Fibroblast of upper back skin (primary cell): ENCODE measurements at regions not wholly inside any gene's neighbourhood (a gene's known extent, or its start where the extent isn't known, plus 50 kb on each side); places are given as distances from the start of the nearest gene placed in this dataset.

Experiments
- DNase-seq: peaks from one replicate; pipeline ENCODE4 v3.0.0-alpha.2; 2013

GRCh38 chr13:89862011-89862690, 1485.3 kb upstream of the MIR17HG start:
- DNase-seq: no peak

GRCh38 chr13:89862691-89863036, 1484.8 kb upstream of the MIR17HG start:
- DNase-seq: no peak

- DNase-seq: no peak
These were observed 1482.1 kb upstream of the MIR17HG start for GRCh38 chr13:89865164-89866064.

GRCh38 chr13:89869312-89869711, 1478.2 kb upstream of the MIR17HG start:
- no peak for DNase-seq

- DNase-seq: no peak
These were observed 1468.6 kb upstream of the MIR17HG start for GRCh38 chr13:89878904-89879303.

GRCh38 chr13:89880201-89880600, 1467.3 kb upstream of the MIR17HG start:
- no peak for DNase-seq

- DNase-seq: no peak
These were observed 1463.5 kb upstream of the MIR17HG start for GRCh38 chr13:89883893-89884448.

- no peak for DNase-seq
These were observed 1456.7 kb upstream of the MIR17HG start for GRCh38 chr13:89890806-89891205.

GRCh38 chr13:89891416-89891815, 1456.1 kb upstream of the MIR17HG start:
- no peak for DNase-seq

- no peak for DNase-seq
These were observed 1449.8 kb upstream of the MIR17HG start for GRCh38 chr13:89897681-89898080.

GRCh38 chr13:89899302-89900103, 1448.0 kb upstream of the MIR17HG start:
- no peak for DNase-seq

- peak; percentile 7 for DNase-seq
These were observed 1447.3 kb upstream of the MIR17HG start for GRCh38 chr13:89900104-89900765.

GRCh38 chr13:89902223-89902622, 1445.3 kb upstream of the MIR17HG start:
- no peak for DNase-seq

- no peak for DNase-seq
These were observed 1444.4 kb upstream of the MIR17HG start for GRCh38 chr13:89903115-89903514.

GRCh38 chr13:89910166-89910565, 1437.3 kb upstream of the MIR17HG start:
- no peak for DNase-seq

- DNase-seq: no peak
These were observed 1430.9 kb upstream of the MIR17HG start for GRCh38 chr13:89916551-89916950.

- no peak for DNase-seq
These were observed 1427.0 kb upstream of the MIR17HG start for GRCh38 chr13:89920461-89920860.

GRCh38 chr13:89923052-89923451, 1424.4 kb upstream of the MIR17HG start:
- DNase-seq: no peak

- DNase-seq: peak; percentile 10
These were observed 1423.8 kb upstream of the MIR17HG start for GRCh38 chr13:89923736-89924135.

GRCh38 chr13:89925107-89925506, 1422.4 kb upstream of the MIR17HG start:
- peak; percentile 35 for DNase-seq

- DNase-seq: no peak
These were observed 1416.6 kb upstream of the MIR17HG start for GRCh38 chr13:89930861-89931260.

GRCh38 chr13:89932902-89933301, 1414.6 kb upstream of the MIR17HG start:
- no peak for DNase-seq

- peak; percentile 2 for DNase-seq
These were observed 1411.2 kb upstream of the MIR17HG start for GRCh38 chr13:89936256-89936655.
